Fibroblast of villous mesenchyme (primary cell): ENCODE measurements at regions not wholly inside any gene's neighbourhood (a gene's known extent, or its start where the extent isn't known, plus 50 kb on each side); places are given as distances from the start of the nearest gene placed in this dataset.

Experiments used
- DNase-seq: peaks from one replicate; pipeline ENCODE4 v3.0.0-alpha.2; 2010; ENCODE audit warnings: low read depth
- H3K4me3 ChIP-seq: 2 replicates; pipeline ENCODE4 v1.5.1; 2011; ENCODE audit warnings: low read depth, mild to moderate bottlenecking, low read length
- TF ChIP-seq, protein P1 (sequence below): IDR thresholded peaks from 2 replicates; pipeline ENCODE4 v1.5.1; 2012; ENCODE audit warnings: low read depth, mild to moderate bottlenecking, low read length; ENCODE audit not compliant: insufficient read depth

DNA sequence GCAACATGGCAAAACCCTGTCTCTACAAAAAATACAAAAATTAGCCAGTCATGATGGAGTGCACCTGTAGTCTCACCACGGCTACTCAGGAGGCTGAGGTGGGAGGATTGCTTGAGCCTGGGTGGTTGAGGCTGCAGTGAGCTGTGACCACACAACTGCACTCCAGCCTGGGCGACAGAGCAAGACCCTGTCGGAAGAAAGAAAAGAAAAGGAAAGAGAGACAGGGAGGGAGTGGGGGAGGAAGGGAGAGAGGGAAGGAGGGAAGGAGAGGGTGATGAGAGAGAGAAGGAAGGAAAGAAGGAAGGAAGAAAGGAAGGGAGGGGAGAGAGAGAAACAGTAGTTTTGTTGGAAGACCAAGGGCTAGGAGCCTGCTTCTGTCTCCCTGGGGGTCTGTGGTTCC lies 142.4 kb downstream of the C9orf50 start:
- no peak overlapping the region for H3K4me3 ChIP-seq
- TF ChIP-seq, protein P1, sequence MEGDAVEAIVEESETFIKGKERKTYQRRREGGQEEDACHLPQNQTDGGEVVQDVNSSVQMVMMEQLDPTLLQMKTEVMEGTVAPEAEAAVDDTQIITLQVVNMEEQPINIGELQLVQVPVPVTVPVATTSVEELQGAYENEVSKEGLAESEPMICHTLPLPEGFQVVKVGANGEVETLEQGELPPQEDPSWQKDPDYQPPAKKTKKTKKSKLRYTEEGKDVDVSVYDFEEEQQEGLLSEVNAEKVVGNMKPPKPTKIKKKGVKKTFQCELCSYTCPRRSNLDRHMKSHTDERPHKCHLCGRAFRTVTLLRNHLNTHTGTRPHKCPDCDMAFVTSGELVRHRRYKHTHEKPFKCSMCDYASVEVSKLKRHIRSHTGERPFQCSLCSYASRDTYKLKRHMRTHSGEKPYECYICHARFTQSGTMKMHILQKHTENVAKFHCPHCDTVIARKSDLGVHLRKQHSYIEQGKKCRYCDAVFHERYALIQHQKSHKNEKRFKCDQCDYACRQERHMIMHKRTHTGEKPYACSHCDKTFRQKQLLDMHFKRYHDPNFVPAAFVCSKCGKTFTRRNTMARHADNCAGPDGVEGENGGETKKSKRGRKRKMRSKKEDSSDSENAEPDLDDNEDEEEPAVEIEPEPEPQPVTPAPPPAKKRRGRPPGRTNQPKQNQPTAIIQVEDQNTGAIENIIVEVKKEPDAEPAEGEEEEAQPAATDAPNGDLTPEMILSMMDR = no peak
- no peak for DNase-seq

DNA sequence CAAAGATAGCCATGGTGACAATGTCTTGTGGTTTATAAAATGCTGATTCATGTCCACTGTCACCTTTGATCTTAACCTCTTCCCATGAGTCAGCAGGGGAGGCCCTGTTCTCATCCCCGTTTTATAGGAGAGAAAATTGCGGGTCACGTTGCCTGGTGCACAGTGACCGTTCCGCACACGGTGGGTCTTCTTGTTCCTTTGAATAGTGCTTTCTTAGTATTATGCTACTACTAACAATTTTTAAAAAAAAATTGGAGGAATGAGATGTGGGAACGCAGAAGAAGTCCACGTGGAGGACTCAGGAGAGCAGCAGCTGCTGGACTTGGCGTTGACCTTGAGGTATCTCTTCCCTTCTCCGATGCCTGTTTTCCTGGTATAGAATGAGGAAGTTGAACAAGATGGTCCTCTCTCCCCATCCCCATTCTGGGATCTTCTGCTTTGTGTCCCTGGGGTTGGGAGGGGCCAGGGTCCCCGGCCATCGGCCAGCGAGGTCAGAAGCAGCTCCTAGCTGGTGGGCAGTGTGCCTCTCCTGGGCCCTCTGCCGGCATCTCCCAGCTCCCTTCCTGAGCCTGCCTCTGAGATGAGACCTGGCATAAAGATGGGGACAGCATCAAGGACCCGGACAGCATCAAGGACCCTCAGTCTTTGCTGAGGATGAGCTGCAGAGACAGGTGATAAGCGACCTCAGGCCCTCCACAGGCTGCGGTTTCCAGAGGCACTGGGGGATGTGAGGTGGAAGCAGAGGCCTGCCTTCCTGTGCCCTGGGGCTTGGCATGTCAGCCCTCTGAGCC lies 143.9 kb downstream of the C9orf50 start:
- peak; percentile 59 for DNase-seq
- H3K4me3 ChIP-seq = no peak overlapping the region
- TF ChIP-seq, protein P1 = peak; percentile 16

DNA sequence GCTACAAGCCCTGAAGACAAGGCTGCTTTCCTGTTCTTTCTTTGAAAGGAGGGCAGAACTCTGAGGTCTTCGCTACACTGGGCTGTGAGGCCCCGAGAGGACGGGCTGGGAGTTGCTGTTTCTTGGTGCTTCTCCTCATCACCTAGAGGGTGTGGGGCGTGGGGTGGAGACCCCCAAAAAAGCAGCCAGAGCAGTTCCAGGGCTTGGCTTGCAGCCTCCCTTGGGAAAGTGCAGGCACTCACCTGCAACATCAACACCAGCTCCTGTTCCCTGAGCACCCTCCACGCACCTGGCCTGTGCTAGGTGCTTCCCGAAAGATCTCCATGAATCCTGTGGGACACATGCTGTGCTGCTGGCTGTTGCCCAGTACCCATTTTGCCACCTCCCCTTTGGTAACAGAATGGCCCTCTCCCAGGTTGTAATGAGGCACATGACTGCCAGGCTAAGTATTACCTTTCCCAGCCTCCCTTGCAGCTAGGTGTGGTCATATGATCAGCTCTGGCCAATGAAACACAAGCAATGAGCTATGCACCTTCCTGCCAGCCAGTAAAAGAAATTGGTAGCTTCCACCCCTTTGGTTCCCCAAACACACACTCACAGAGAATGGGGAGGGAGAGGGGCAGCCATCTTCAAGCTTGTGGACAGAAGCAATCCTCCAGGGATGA lies 146.0 kb downstream of the C9orf50 start:
- TF ChIP-seq, protein P1 = no peak
- H3K4me3 ChIP-seq = no peak overlapping the region
- DNase-seq = no peak

DNA sequence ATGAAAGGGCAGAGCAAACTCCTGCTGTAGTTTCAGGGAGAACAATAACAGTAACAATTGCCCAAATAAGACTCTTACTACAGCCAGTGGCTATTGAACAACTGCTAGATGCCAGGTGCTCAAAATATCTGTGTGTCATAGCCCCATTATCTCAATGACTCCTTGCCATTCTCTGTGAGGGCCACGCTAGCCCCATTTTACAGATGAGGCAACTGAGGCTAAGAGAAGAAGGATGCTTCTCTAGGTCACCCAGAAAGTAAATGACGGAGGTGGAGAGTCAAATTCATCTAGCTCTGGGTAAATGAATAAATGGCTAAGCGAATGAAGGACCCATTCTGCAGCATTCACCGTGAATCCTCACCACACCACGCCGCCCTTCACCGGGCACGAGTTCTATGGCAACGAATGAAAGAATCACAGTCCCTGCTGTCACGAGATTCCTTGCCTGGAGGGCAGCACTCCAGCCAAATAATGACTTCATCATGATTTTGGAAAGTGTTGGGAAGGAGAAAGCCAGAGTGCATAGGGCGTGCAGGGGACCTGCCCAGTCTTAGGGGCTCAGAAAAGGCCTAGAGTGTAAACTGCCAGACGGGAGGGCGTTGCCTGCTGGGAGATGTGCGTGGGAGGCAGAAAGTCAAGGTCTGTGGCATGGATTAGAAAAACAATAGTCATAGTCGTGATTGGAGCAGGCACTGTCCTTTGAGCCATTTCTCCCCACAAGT lies 147.2 kb downstream of the C9orf50 start:
- no peak overlapping the region for H3K4me3 ChIP-seq
- TF ChIP-seq, protein P1 = no peak
- peak; percentile 59 for DNase-seq

DNA sequence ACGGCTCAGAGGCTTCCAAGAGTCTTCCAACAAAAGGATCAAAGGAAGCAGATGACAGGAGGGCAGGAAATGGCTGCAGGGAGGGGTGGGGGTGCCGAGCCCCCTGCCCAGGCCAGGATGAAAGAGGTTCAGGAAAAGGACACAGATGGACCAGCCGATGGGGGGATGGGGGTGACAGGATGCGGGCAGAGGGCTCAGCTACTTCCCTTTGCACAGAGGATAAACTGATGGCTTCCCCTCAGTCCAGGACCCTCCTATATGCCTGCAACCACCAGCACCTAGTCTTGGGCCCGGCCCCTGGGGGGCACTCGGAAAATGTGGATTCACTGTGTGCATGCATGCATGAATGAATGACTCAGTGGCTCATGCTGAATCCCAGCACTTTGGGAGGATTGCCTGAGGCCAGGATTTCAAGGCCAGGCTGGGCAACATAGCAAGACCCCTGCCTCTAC lies 148.2 kb downstream of the C9orf50 start:
- no peak for DNase-seq

More for the DNA sequence above, 148.2 kb downstream of the C9orf50 start:
- H3K4me3 ChIP-seq = no peak overlapping the region
- TF ChIP-seq, protein P1 = no peak
